HPDE6-E6E7 (cell line): ENCODE measurements at regions not wholly inside any gene's neighbourhood (a gene's known extent, or its start where the extent isn't known, plus 50 kb on each side); places are given as distances from the start of the nearest gene placed in this dataset.
A peak's percentile ranks its signal among the peaks of the same experiment; 100 is the strongest.

Experiments
- DNase-seq: peaks from one replicate; pipeline ENCODE4 v3.0.0; 2011; ENCODE audit warnings: missing footprints; ENCODE audit errors: extremely low spot score

- DNase-seq, result no peak
These were observed 126.5 kb upstream of the MAST4 start for GRCh38 chr5:66469684-66470083.

GRCh38 chr5:66472010-66472409 is 124.2 kb upstream of the MAST4 start:
- no peak for DNase-seq

- no peak for DNase-seq
These were observed 120.5 kb upstream of the MAST4 start for GRCh38 chr5:66475731-66476130.

- no peak for DNase-seq
These were observed 118.6 kb upstream of the MAST4 start for GRCh38 chr5:66477596-66477995.

- no peak for DNase-seq
These were observed 101.8 kb upstream of the MAST4 start for GRCh38 chr5:66494437-66494836.

- DNase-seq, result peak; percentile 79
These were observed 97.4 kb upstream of the MAST4 start for GRCh38 chr5:66498791-66499207.

GRCh38 chr5:66503203-66503789 is 92.9 kb upstream of the MAST4 start:
- no peak for DNase-seq

- no peak for DNase-seq
These were observed 89.1 kb upstream of the MAST4 start for GRCh38 chr5:66507106-66507505.

- DNase-seq, result no peak
These were observed 84.7 kb upstream of the MAST4 start for GRCh38 chr5:66511491-66511890.

- DNase-seq, result no peak
These were observed 83.1 kb upstream of the MAST4 start for GRCh38 chr5:66513130-66513529.

GRCh38 chr5:66515209-66515608 is 81.0 kb upstream of the MAST4 start:
- DNase-seq, result no peak

GRCh38 chr5:66516550-66516949 is 79.6 kb upstream of the MAST4 start:
- DNase-seq, result no peak

- DNase-seq, result no peak
These were observed 78.8 kb upstream of the MAST4 start for GRCh38 chr5:66517351-66517750.

- no peak for DNase-seq
These were observed 78.1 kb upstream of the MAST4 start for GRCh38 chr5:66518052-66518451.

- no peak for DNase-seq
These were observed 77.4 kb upstream of the MAST4 start for GRCh38 chr5:66518753-66519152.

- DNase-seq, result no peak
These were observed 76.6 kb upstream of the MAST4 start for GRCh38 chr5:66519626-66520025.

GRCh38 chr5:66520854-66521253 is 75.3 kb upstream of the MAST4 start:
- DNase-seq, result no peak

GRCh38 chr5:66527478-66528035 is 68.6 kb upstream of the MAST4 start:
- no peak for DNase-seq

GRCh38 chr5:66529182-66529581 is 67.0 kb upstream of the MAST4 start:
- no peak for DNase-seq

- DNase-seq, result no peak
These were observed 66.5 kb upstream of the MAST4 start for GRCh38 chr5:66529704-66530103.

- DNase-seq, result no peak
These were observed 58.1 kb upstream of the MAST4 start for GRCh38 chr5:66538126-66538525.

- DNase-seq, result no peak
These were observed 57.7 kb upstream of the MAST4 start for GRCh38 chr5:66538531-66538930.

GRCh38 chr5:66540078-66540477 is 56.1 kb upstream of the MAST4 start:
- DNase-seq, result peak; percentile 51

- no peak for DNase-seq
These were observed 53.5 kb upstream of the MAST4 start for GRCh38 chr5:66542711-66543110.
